ENCODE measurements at regions not wholly inside any gene's neighbourhood (a gene's known extent, or its start where the extent isn't known, plus 50 kb on each side); places are given as distances from the start of the nearest gene placed in this dataset.

DNA sequence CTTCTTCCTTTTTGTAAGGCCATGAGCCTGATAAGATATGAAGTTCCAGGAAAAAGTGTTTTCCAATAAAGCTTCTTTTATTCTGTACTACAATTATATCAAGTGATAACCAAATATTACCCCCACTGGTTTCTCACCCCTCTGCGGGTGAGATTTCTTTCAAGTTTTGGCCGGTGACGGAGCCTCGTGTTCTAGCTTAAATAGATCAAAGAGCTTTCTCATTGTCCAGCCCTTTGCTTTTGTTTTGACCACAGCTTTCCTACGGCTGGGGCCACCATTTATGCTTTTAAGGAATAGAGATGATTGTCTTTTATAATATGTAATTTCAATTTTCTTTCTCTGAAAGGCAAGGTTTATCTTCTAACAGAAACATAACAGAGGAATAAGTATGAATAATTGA is 196.7 kb upstream of the MTPN start:
- TF ChIP-seq, protein P1, sequence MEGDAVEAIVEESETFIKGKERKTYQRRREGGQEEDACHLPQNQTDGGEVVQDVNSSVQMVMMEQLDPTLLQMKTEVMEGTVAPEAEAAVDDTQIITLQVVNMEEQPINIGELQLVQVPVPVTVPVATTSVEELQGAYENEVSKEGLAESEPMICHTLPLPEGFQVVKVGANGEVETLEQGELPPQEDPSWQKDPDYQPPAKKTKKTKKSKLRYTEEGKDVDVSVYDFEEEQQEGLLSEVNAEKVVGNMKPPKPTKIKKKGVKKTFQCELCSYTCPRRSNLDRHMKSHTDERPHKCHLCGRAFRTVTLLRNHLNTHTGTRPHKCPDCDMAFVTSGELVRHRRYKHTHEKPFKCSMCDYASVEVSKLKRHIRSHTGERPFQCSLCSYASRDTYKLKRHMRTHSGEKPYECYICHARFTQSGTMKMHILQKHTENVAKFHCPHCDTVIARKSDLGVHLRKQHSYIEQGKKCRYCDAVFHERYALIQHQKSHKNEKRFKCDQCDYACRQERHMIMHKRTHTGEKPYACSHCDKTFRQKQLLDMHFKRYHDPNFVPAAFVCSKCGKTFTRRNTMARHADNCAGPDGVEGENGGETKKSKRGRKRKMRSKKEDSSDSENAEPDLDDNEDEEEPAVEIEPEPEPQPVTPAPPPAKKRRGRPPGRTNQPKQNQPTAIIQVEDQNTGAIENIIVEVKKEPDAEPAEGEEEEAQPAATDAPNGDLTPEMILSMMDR (conservative IDR thresholded peaks at IDR 0.05; ENCODE audit: low read depth, low read length): no peak
- TF ChIP-seq SMC3 (IDR thresholded peaks at IDR 0.05; ENCODE audit: low read depth, low read length): no peak
- TF ChIP-seq NFE2L2 (IDR thresholded peaks at IDR 0.05; ENCODE audit: low read depth, low read length): no peak
- TF ChIP-seq, protein P2, sequence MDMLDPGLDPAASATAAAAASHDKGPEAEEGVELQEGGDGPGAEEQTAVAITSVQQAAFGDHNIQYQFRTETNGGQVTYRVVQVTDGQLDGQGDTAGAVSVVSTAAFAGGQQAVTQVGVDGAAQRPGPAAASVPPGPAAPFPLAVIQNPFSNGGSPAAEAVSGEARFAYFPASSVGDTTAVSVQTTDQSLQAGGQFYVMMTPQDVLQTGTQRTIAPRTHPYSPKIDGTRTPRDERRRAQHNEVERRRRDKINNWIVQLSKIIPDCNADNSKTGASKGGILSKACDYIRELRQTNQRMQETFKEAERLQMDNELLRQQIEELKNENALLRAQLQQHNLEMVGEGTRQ (IDR thresholded peaks at IDR 0.05; ENCODE audit: low read depth, low read length): no peak
- no peak for TF ChIP-seq CEBPB (IDR thresholded peaks at IDR 0.05; ENCODE audit: low read depth, low read length)
- TF ChIP-seq, protein P3, sequence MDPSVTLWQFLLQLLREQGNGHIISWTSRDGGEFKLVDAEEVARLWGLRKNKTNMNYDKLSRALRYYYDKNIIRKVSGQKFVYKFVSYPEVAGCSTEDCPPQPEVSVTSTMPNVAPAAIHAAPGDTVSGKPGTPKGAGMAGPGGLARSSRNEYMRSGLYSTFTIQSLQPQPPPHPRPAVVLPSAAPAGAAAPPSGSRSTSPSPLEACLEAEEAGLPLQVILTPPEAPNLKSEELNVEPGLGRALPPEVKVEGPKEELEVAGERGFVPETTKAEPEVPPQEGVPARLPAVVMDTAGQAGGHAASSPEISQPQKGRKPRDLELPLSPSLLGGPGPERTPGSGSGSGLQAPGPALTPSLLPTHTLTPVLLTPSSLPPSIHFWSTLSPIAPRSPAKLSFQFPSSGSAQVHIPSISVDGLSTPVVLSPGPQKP (IDR thresholded peaks at IDR 0.05; ENCODE audit: borderline replicate concordance, low read depth, low read length): no peak
- no peak for TF ChIP-seq RFX5 (IDR thresholded peaks at IDR 0.05; ENCODE audit: low read depth, low read length)
- TF ChIP-seq POLR2A (IDR thresholded peaks at IDR 0.05; ENCODE audit: low read depth, low read length): no peak
- TF ChIP-seq FOS (IDR thresholded peaks at IDR 0.05; ENCODE audit: low read depth, low read length): no peak
- TF ChIP-seq RAD21 (IDR thresholded peaks at IDR 0.05; ENCODE audit: low read length): no peak
